Heart right ventricle (tissue), 16 donors: ENCODE measurements at regions not wholly inside any gene's neighbourhood (a gene's known extent, or its start where the extent isn't known, plus 50 kb on each side); places are given as distances from the start of the nearest gene placed in this dataset.

Experiments used
- ATAC-seq, 8 donors: fragments of 200-7000 bp; cut with Tn5 transposase; one replicate each; pipeline ENCODE4 v1.9.1; 2020; ENCODE audit warnings: mild to moderate bottlenecking in 8 of 8, moderate library complexity in 8 of 8, moderate number of reproducible peaks in 1 of 8
- DNase-seq, 2 donors: peaks; one replicate each; pipeline ENCODE4 v3.0.0-alpha.2; 2020
- H3K27ac ChIP-seq, 10 donors: fragments of 200-600 bp; sonication (generic) in 2 of 10; one replicate each; pipeline versions ENCODE4 v1.5.0 to v1.8.0; 2020 to 2022; ENCODE audit warnings: mild to moderate bottlenecking in 3 of 10
- H3K27me3 ChIP-seq, 7 donors: fragments of 200-600 bp; one replicate each; pipeline ENCODE4 v1.8.0; 2021 to 2022; ENCODE audit warnings: mild to moderate bottlenecking in 2 of 7
- H3K36me3 ChIP-seq, 9 donors: fragments of 200-600 bp; sonication (generic) in 1 of 9; one replicate each; pipeline versions ENCODE4 v1.5.0 to v1.8.0; 2020 to 2022; ENCODE audit warnings: mild to moderate bottlenecking in 2 of 9
- H3K4me1 ChIP-seq, 9 donors: fragments of 200-600 bp; sonication (generic) in 1 of 9; one replicate each; pipeline versions ENCODE4 v1.5.0 to v1.8.0; 2020 to 2022; ENCODE audit warnings: mild to moderate bottlenecking in 4 of 9
- H3K4me3 ChIP-seq, 10 donors: fragments of 200-600 bp; sonication (generic) in 2 of 10; one replicate each; pipeline versions ENCODE4 v1.5.0 to v1.8.0; 2020 to 2022; ENCODE audit warnings: mild to moderate bottlenecking in 7 of 10, moderate library complexity in 2 of 10
- H3K9me3 ChIP-seq, 11 donors: fragments of 200-600 bp in 10 of 11; sonication (generic) in 2 of 11; one replicate each; pipeline versions ENCODE4 v1.5.0 to v1.8.0; 2013 to 2022; ENCODE audit warnings: mild to moderate bottlenecking in 2 of 11, control low read depth in 1 of 11, moderate library complexity in 1 of 11
- CTCF ChIP-seq, 9 donors: fragments of 200-600 bp; sonication (generic) in 2 of 9; IDR thresholded peaks; one replicate each; pipeline versions ENCODE4 v1.5.0 to v1.8.0; 2021 to 2022; ENCODE audit warnings: antibody characterized with exemption in 9 of 9, mild to moderate bottlenecking in 5 of 9, moderate library complexity in 1 of 9
- WGBS, 2 donors: extraction: QIAGEN DNeasy Blood & Tissue Kit; methylation state at CpG; one replicate each; pipeline ENCODE4 v1.1.7; 2013; ENCODE audit warnings: inconsistent platforms in 1 of 2; 5-methylcytosine and 5-hydroxymethylcytosine counted together
- intact Hi-C, 10 donors: fragments of 100-400 bp; cut with DNase I; formaldehyde crosslinking; loops; one replicate each; pipeline versions ENCODE4 v1.11.1 to v1.14.2; 2022
- donor health status: Arrhythmogenic right ventricular cardiomyopathy.
- donor health status: ischemic (EF 13 %, LVEDD 7.1; RV severe dilation, severe dysfunction).
- donor health status: healthy with polysubstance abuse.
- donor health status: DM: no; HTN: yes; CAD: no.
- donor health status: DM: no; HTN: no; CAD: no.
- donor health status: ischemic (EF 25% LVEDD 6.9; RV normal size, moderate dysfunction).
- donor health status: ischemic (EF 25% LVEDD 5.7; RV mildly dilated, moderate dysfunction).
- donor health status: healthy.
- donor health status: DM: yes; HTN: yes; CAD: no.
- donor health status: Ischemic cardiomyopathy.
- donor health status: ischemic (EF 35%, LVEDD 5.7; RV mildly dilated, moderate dysfunction).
- donor health status: nonischemic (EF 11% LVEDD 7.7; RV severe dilation, severe dysfunction).
- donor health status: DM: yes; HTN: yes; CAD: no.
- donor health status: PGD.
- donor health status: ischemic (EF 29% LVEDD 5.4; RV normal size, mild dysfunction).
- donor health status: nonischemic (EF 23%, LVEDD 6.1; RV moderate dilation, normal function).

GRCh38 chr2:144995482-144995881, 475.6 kb upstream of the ZEB2 start:
- H3K27ac ChIP-seq, result peak overlapping the region in 8 of 10 donors; percentile 42 to 77 (median 67)
- 46 to 65% methylated on average over 3 of the region's 3 CpGs for WGBS, 2 donors

GRCh38 chr2:144990661-144991060, 470.7 kb upstream of the ZEB2 start:
- no peaks in the 10 kb centered on the region for H3K36me3 ChIP-seq
- intact Hi-C loops, result loop anchor here in 1 of 10 donors (10.0 kb wide), 1 partner anchor 116 kb away; no protein-coding TSS in a partner anchor
- peaks cover 0 to under 1% (median 0%) of the 10 kb centered on the region in 9 donors for H3K4me1 ChIP-seq
- peaks cover 0 to 21% (median 4%) of the 10 kb centered on the region in 11 donors for H3K9me3 ChIP-seq
- DNase-seq (no peak), ATAC-seq (no peak)
- no peak for TF ChIP-seq CTCF (IDR thresholded peaks at IDR 0.05)
- H3K4me3 ChIP-seq, result no peak overlapping the region
- WGBS, 2 donors, result 94 to 96% methylated on average over 1 of the region's 1 CpG
- H3K27me3 ChIP-seq, result no peaks in the 10 kb centered on the region
- H3K27ac ChIP-seq, result no peak overlapping the region

More at GRCh38 chr2:144995482-144995881, 475.6 kb upstream of the ZEB2 start:
- TF ChIP-seq CTCF (IDR thresholded peaks at IDR 0.05), result no peak
- DNase-seq (no peak), ATAC-seq (peak in 2 of 8 donors; percentile 47 to 49)
- Histone ChIP-seq H3K4me3 (peak overlapping the region in 3 of 10 donors; percentile 2 to 21 (median 14)), H3K9me3 (no peaks in the 10 kb centered on the region), H3K4me1 (peaks cover 0 to 19% (median 4%) of the 10 kb centered on the region in 9 donors), H3K36me3 (no peaks in the 10 kb centered on the region), H3K27me3 (no peaks in the 10 kb centered on the region)
- intact Hi-C loops, result loop anchor here in 1 of 10 donors (5.0 to 10.0 kb wide), 2 partner anchors 121 to 473 kb away; partner anchors contain the start of gene ZEB2

- 69 to 75% methylated on average over 2 of the region's 2 CpGs for WGBS, 2 donors
- ATAC-seq (no peak), DNase-seq (no peak)
- Histone ChIP-seq H3K9me3 (peaks cover 0 to 28% (median 7%) of the 10 kb centered on the region in 11 donors), H3K27me3 (no peaks in the 10 kb centered on the region), H3K27ac (no peak overlapping the region), H3K36me3 (no peaks in the 10 kb centered on the region), H3K4me3 (no peak overlapping the region), H3K4me1 (no peaks in the 10 kb centered on the region)
- TF ChIP-seq CTCF (IDR thresholded peaks at IDR 0.05), result no peak
- intact Hi-C loops, result loop anchor here in 1 of 10 donors (10.0 kb wide), 1 partner anchor 115 kb away; no protein-coding TSS in a partner anchor
Observed at GRCh38 chr2:144989579-144990270, 469.8 kb upstream of the ZEB2 start.

- Histone ChIP-seq H3K4me3 (no peak overlapping the region), H3K36me3 (no peaks in the 10 kb centered on the region), H3K4me1 (no peaks in the 10 kb centered on the region), H3K9me3 (peaks cover 0 to 28% (median 7%) of the 10 kb centered on the region in 11 donors), H3K27me3 (no peaks in the 10 kb centered on the region), H3K27ac (no peak overlapping the region)
- no peak for ATAC-seq
- DNase-seq, result no peak
- intact Hi-C loops, result no loop called here
- TF ChIP-seq CTCF (IDR thresholded peaks at IDR 0.05), result no peak
Observed at GRCh38 chr2:144988591-144988990, 468.7 kb upstream of the ZEB2 start.
